ENCODE measurements at regions not wholly inside any gene's neighbourhood (a gene's known extent, or its start where the extent isn't known, plus 50 kb on each side); places are given as distances from the start of the nearest gene placed in this dataset.

DNA sequence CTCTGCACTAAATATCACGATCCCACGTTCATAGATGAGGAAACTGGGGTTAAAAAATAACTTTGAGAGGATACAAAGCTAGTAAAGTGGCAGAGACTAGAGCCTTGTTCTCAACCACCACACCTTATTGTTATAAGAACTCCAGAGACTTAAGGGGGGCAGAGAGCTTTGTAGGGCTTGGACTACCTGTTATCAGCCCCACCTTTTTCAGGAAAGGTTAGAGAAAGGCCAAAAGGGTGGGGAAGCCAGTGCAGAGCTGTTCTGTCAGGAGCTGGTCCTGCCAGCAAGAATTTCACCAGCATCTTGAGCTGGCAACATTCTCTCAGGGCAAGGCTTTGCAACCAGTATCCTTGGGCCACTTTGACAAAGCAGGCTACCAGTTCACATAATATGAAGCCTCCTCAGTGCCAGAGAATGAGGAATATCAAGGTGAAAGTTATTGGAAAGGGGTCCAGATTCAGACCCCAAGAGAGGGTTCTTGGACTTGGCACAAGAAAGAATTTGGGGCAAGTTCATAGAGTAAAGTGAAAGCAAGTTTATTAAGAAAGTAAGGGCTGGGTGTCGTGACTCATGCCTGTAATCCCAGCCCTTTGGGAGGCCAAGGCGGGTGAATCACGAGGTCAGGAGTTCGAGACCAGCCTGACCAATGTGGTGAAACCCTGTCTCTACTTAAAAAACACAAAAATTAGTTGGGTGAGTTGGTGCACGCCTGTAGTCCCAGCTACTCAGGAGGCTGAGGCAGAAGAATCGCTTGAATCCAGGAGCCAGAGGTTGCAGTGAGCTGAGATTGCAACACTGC lies 66.2 kb upstream of the CLINT1 start:
- TF ChIP-seq, protein P1, sequence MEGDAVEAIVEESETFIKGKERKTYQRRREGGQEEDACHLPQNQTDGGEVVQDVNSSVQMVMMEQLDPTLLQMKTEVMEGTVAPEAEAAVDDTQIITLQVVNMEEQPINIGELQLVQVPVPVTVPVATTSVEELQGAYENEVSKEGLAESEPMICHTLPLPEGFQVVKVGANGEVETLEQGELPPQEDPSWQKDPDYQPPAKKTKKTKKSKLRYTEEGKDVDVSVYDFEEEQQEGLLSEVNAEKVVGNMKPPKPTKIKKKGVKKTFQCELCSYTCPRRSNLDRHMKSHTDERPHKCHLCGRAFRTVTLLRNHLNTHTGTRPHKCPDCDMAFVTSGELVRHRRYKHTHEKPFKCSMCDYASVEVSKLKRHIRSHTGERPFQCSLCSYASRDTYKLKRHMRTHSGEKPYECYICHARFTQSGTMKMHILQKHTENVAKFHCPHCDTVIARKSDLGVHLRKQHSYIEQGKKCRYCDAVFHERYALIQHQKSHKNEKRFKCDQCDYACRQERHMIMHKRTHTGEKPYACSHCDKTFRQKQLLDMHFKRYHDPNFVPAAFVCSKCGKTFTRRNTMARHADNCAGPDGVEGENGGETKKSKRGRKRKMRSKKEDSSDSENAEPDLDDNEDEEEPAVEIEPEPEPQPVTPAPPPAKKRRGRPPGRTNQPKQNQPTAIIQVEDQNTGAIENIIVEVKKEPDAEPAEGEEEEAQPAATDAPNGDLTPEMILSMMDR (IDR thresholded peaks at IDR 0.05; ENCODE audit: low read length) = no peak
- TF ChIP-seq EZH2 (optimal IDR thresholded peaks at IDR 0.05; ENCODE audit: low read depth, low read length) = no peak

Data from MM.1S (cell line).